Transverse colon (tissue), 4 donors: ENCODE measurements at regions not wholly inside any gene's neighbourhood (a gene's known extent, or its start where the extent isn't known, plus 50 kb on each side); places are given as distances from the start of the nearest gene placed in this dataset.

Source experiments
- CTCF ChIP-seq, 5 experiments: fragments of 200-600 bp in 3 of 5; fragments of 450-650 bp in 2 of 5; sonication (generic) in 3 of 5; IDR thresholded peaks; 1 replicate in 2 of 5; 2 replicates in 3 of 5; pipeline ENCODE4 v1.5.1; 2016 to 2017; ENCODE audit warnings: antibody characterized with exemption in 5 of 5, inconsistent platforms in 3 of 5, mild to moderate bottlenecking in 2 of 5, moderate library complexity in 1 of 5
- EP300 ChIP-seq: sonication (generic); formaldehyde crosslinking; IDR thresholded peaks from one replicate; pipeline ENCODE4 v1.6.1; 2017; ENCODE audit warnings: antibody characterized with exemption, low read depth
- POLR2A ChIP-seq: fragments of 450-650 bp; IDR thresholded peaks from one replicate; pipeline ENCODE4 v1.6.1; 2016; ENCODE audit warnings: antibody characterized with exemption, mild to moderate bottlenecking, moderate library complexity
- POLR2AphosphoS5 ChIP-seq, 3 donors: sonication (generic); formaldehyde crosslinking; IDR thresholded peaks; one replicate each; pipeline ENCODE4 v1.6.1; 2016; ENCODE audit warnings: antibody characterized with exemption in 3 of 3

GRCh38 chr4:111323916-111324315 is 701.0 kb upstream of the PITX2 start:
- TF ChIP-seq CTCF (IDR thresholded peaks at IDR 0.05) (no peak), EP300 (no peak), POLR2A (no peak), POLR2AphosphoS5 (IDR thresholded peaks at IDR 0.05) (no peak)
